Skeletal muscle cell (primary cell): ENCODE measurements at regions not wholly inside any gene's neighbourhood (a gene's known extent, or its start where the extent isn't known, plus 50 kb on each side); places are given as distances from the start of the nearest gene placed in this dataset.
A peak's percentile ranks its signal among the peaks of the same experiment; 100 is the strongest.
"Not testable (repeated sequence)": the region's sequence is repeated elsewhere in the genome, so short reads cannot be mapped to it uniquely, and the experiment has no call there.

Source experiments
- DNase-seq: peaks from one replicate; pipeline ENCODE4 v3.0.0-alpha.2; 2010; ENCODE audit warnings: low read depth
- H3K4me3 ChIP-seq: 2 replicates; pipeline ENCODE4 v1.5.1; 2011; ENCODE audit warnings: low read depth, mild to moderate bottlenecking, control low read depth, low read length, moderate library complexity

DNA sequence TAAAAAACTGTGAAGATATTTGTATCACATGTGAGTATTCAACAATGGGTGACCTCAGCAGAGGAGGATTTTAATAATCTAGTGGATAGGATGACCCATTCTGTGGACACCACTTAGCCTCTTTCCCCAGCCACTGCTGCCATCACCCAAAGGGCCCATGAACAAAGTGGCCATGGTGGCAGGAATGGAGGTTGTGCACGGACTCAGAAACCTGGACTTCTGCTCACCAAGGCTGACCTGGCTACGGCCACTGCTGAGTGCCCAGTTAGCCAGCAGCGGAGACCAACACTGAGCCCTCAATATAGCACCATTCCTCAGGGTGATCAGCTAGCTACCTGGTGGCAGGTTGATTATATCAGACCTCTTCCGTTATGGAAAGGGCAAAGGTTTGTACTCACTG, 1410.4 kb upstream of the CDH9 start:
- no peak overlapping the region for H3K4me3 ChIP-seq
- DNase-seq, result no peak

GRCh38 chr5:28430565-28431178, 1392.3 kb upstream of the CDH9 start:
- no peak for DNase-seq
- H3K4me3 ChIP-seq, result no peak overlapping the region

DNA sequence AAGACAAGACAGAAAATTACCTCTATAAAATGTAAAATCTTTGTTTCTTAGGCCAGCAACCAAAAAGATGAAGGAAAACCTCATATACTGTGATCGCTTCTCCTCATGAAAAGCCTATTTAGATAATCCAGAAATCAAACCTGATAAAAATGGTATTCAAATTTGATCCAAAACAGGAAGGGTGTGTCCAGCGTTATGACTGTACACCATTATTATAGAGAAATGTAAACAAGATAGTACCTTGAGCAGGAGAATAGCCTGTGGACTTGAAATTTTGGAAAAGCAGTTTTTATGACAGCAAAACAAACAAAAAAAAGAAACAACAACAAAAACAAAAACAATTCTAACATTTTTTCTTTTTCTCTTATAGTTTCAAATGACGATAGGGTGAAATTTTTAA, 1382.8 kb upstream of the CDH9 start:
- no peak overlapping the region for H3K4me3 ChIP-seq
- no peak for DNase-seq

DNA sequence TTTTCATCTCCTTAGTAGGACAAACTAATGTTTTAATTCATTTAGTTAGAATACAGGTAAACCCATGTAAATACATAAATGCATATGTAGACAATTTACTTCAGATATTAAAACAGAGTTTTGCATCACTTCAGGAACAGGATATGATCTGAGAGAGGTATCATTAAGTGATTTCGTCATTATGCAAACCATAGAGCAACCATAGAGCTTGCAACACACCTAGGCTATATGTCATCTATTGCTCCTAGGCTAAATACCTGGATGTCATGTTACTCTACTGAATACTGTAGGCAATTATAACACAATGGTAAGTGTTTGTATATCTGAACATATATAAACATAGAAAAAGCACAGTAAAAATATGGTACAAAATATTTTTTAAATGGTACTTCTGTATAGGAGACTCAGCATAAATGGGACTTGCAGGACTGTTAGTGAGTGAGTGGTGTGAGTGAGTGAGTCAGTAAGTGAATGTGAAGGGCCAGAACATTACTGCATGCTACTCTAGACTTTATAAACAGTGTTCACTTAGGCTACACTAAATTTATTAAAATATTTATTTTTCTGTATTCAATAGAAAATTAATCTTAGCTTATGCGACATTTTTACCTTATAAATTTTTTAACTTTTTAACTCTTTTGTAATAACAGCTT, 1377.5 kb upstream of the CDH9 start:
- DNase-seq, result no peak
- H3K4me3 ChIP-seq, result no peak overlapping the region

- no peak for DNase-seq
- no peak overlapping the region for H3K4me3 ChIP-seq
Measured at GRCh38 chr5:28414619-28415018, 1376.2 kb upstream of the CDH9 start.

- no peak overlapping the region for H3K4me3 ChIP-seq
- DNase-seq, result no peak
Measured at GRCh38 chr5:28408651-28409050, 1370.3 kb upstream of the CDH9 start.

- DNase-seq, result peak; percentile 37
- no peak overlapping the region for H3K4me3 ChIP-seq
Measured at GRCh38 chr5:28408186-28408585, 1369.8 kb upstream of the CDH9 start.

DNA sequence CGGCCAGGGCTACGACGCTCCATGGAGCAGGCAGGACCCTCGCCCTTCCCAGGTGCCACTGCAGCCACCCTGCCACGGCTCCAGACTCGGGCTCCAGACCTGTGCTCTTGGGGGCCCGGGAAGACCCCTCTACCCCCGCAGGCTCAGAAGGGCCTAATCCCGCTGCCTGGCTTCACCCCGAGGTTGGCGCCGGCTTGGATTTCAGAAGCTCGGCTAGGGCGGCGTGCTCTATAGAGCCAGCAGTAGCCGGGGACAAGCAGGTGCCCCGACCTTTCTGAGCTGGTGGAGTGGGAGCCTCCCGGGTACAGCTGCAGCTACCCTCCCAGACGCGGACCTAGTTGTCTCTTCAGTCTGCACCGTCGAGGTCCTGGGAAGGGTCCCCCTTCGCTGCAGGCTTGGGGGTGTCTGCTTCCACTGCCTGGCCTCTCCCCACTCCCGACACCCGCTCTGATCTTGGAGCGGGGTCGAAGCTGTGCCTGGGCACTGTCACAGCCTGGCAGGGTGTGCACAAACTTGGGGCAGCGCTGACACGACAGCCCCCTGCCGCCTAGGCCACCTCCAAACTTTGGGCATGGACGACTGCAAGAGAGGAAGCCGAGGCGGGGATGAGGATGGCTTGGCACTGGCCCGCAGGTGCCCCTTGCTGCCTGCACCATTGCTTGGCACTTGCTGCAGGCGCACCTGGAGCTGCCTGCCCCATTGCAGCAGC, 1366.1 kb upstream of the CDH9 start:
- no peak for DNase-seq
- no peak overlapping the region for H3K4me3 ChIP-seq

DNA sequence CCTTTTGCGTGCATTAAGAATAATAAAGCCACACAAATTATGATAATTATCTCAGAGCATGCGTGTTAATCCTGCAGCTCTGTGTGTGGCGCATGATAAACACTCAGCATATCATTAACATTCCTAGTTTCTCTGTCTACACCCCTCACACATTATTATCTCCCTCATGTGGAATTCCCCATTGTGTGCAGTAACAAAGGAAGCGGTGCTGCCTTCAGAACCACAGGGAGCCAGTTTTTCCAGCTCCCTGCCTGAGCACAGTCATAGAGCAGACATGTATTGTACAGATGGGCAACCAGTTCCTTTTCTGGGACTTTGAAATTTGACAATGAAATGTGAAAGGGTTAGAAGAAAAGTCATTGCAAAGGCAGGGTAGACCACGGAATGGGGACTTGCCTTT, 1365.5 kb upstream of the CDH9 start:
- no peak overlapping the region for H3K4me3 ChIP-seq
- DNase-seq, result no peak

DNA sequence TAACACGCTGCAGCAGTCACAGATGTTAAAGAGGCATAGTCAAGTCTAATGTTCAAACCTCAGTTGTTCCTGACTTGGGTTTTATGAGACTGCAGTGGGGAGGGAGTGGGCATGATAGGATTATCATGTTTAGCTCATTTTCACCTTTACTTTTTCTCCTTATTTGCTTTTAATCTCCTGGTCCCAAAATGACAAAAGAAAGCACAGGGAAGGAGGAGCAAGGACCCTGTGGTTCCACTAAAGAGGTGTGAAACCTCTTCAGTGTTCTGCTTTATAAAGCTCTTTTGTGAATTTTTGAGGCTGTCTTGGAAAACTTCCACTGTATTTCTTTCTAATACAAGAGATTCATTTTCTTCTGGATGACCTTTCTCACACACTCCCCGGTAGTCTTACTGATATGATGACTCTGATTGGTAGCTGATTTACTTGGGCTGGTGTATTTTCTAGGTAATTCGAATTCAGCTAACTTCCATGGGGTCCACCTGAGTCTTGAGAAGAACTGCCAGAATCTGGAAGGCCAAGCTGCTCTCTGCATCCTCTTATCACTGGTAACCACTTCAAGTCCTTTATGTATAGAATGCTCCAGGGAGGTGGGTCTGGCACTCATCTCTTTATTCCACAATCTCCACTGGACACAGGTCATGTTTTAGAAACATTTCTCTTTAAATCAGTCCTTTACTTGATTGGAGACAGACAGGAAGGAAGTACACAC, 1364.4 kb upstream of the CDH9 start:
- no peak overlapping the region for H3K4me3 ChIP-seq
- no peak for DNase-seq

DNA sequence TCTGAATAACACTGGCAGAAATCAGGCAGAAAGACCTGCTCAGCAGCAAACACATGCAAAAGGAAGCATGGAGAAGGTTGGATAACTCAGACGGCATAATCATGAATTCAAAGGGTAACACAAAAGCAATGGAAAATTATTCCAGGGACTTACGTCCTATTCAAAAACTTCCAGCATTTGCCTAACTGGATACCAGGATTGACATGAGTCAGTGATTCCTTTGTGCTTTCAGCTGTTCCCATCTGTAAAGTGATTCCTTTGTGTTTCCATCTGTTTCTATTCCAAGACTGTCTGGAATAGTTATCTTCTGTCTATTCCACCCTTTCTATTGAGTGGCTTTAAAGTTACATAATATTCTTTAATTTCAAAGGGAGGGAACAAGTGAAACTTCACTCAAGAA, 1361.7 kb upstream of the CDH9 start:
- DNase-seq, result no peak

DNA sequence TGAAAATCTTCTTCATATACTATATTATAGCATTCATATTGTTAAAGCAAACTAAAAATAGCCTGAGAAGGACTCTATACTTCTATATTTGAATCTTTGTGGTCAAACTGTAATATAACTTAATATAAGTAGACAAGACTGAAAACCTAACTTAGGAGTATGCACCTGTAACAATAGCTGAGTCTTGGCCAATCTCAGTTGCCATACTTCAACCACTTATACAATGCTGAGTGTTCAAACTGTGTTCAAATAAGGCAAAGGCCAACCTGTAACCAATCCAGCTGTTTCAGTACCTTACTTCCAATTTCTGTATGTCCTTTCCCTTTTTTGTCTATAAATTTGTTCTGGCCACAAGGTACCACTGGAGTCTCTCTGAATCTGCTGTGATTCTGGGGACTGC, 1360.8 kb upstream of the CDH9 start:
- no peak overlapping the region for H3K4me3 ChIP-seq
- no peak for DNase-seq

More for the DNA sequence above, 1361.7 kb upstream of the CDH9 start:
- no peak overlapping the region for H3K4me3 ChIP-seq

- no peak for DNase-seq
- no peak overlapping the region for H3K4me3 ChIP-seq
Measured at GRCh38 chr5:28398185-28398584, 1359.8 kb upstream of the CDH9 start.

DNA sequence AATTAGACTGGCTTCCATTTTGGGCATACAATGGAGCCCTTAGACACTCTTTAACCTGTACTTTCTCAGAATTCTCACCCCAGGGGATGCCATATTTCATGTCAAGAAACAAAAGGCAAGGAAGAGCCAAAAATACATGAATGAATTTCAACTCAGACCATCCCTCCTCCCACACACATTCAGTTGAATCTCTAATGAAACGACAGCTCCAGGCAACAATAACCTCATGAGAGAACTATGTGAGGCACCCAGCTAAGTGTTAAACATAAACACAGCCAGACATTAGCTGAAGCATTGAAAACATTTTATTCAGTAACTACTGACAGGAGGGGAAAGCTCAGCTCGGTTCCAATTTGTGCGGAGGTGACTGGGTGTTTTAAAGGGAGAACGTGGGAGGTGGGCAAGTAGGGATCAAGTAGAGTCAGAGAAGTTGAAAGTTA, 1359.1 kb upstream of the CDH9 start:
- DNase-seq, result no peak

GRCh38 chr5:28391277-28391676, 1352.9 kb upstream of the CDH9 start:
- no peak overlapping the region for H3K4me3 ChIP-seq
- DNase-seq, result no peak

More for the DNA sequence above, 1359.1 kb upstream of the CDH9 start:
- no peak overlapping the region for H3K4me3 ChIP-seq

DNA sequence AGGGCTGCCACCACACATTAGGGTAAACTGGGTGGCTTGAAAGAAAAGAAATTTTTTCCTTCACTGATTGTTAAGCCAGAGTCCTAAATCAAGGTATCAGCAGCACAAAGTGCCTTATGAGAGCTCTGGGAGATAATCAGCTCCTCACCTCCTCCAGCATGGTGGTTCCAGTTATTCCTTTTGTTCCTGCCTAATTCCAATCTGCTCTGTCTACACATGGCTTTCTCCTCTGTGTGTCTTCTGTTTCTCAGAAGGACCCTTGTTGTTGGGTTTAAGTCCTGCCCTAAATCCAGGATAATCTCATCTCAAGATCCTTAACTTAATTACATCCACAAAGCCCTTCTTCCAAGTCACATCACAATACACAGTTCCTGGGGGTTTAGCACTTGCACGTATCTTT, 1352.0 kb upstream of the CDH9 start:
- DNase-seq, result no peak
- no peak overlapping the region for H3K4me3 ChIP-seq

DNA sequence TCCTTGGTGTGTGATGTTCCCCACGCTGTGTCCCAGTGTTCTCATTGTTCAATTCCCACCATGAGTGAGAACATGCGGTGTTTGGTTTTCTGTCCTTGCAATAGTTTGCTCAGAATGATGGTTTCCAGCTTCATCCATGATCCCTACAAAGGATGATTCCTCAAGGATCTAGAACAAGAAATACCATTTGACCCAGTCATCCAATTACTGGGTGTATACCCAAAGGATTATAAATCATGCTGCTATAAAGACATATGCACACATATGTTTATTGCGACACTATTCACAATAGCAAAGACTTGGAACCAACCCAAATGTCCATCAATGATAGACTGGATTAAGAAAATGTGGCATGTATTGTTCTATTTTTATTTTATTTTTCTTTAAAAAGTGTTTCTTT, 1351.3 kb upstream of the CDH9 start:
- DNase-seq, H3K4me3 ChIP-seq: not testable (repeated sequence)

GRCh38 chr5:28388428-28388827, 1350.0 kb upstream of the CDH9 start:
- DNase-seq, result no peak
- no peak overlapping the region for H3K4me3 ChIP-seq

GRCh38 chr5:28386712-28387111, 1348.3 kb upstream of the CDH9 start:
- no peak for DNase-seq
- no peak overlapping the region for H3K4me3 ChIP-seq

- no peak for DNase-seq
- no peak overlapping the region for H3K4me3 ChIP-seq
Measured at GRCh38 chr5:28380167-28380566, 1341.8 kb upstream of the CDH9 start.
